ENCODE measurements at regions not wholly inside any gene's neighbourhood (a gene's known extent, or its start where the extent isn't known, plus 50 kb on each side); places are given as distances from the start of the nearest gene placed in this dataset.
A peak's percentile ranks its signal among the peaks of the same experiment; 100 is the strongest.
"Not testable (repeated sequence)": the region's sequence is repeated elsewhere in the genome, so short reads cannot be mapped to it uniquely, and the experiment has no call there.

DNA sequence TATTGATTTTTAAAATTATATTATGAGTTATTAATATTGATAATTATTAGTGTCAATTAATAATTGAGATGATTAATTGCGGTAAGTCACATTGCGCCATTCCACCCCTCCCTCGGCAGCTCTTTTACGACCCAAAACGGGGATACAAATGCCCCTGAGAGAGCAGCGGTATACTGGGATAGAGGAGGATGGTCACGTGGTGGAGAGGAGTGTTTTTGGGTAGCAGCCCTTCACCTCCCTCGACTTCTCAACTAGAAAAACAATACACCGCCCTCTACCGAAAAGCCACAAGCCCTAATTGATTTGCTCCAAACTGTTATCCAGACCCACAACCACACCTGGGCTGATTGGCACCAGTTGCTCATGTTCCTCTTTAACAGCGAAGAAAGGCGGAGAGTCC lies 71.0 kb downstream of the DAPL1 start:
- DNase-seq (ENCODE audit: low read depth): not testable (repeated sequence)

DNA sequence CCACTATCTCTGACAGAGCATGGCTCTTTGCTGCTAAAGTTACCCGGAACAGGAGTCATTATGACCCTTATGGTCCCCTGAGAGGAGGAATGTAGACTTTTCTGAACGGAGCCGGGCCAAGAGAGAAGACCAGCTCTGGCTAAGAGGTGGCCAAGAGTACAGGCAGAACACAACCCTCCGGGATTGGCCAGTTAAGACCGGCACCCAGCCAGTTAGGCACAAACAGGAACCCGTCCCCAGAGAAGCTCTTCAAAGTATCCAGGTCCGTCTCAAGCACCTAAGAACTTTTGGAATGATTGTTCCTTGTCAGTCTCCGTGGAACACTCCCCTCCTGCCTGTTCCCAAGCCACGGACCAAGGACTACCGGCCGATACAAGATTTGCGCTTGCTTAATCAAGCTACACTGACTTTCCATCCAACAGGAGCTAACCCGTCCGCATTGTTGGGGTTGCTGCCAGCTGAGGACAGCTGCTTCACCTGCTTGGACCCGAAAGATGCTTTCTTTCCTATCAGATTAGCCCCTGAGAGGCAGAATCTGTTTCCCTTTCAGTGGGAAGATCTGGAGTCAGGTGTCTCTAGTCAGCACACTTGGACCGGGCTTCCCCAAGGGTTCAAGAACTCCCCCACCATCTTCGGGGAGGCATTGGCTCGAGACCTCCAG lies 72.5 kb downstream of the DAPL1 start:
- not testable (repeated sequence) for DNase-seq (ENCODE audit: low read depth)

DNA sequence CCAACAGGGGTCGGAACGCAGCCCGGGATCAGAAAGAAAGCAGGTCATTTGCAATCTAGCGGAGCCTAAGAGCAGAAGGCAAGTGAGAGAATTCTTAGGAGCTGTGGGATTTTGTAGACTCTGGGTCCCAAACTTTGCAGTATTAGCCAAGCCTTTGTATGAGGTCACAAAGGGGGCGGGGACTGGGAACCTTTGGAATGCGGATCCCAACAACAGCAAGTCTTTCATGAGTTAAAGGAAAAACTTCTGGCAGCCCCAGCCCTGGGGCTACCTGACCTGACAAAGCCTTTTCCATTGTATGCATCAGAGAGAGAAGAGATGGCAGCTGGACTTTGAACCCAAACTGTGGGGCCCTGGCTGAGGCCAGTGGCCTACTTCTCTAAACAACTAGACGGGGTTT lies 73.3 kb downstream of the DAPL1 start:
- peak; percentile 8 for DNase-seq (ENCODE audit: low read depth)

GRCh38 chr2:158869122-158869521 lies 74.0 kb downstream of the DAPL1 start:
- DNase-seq (ENCODE audit: low read depth): not testable (repeated sequence)

GRCh38 chr2:158869609-158870008 lies 74.5 kb downstream of the DAPL1 start:
- not testable (repeated sequence) for DNase-seq (ENCODE audit: low read depth)

DNA sequence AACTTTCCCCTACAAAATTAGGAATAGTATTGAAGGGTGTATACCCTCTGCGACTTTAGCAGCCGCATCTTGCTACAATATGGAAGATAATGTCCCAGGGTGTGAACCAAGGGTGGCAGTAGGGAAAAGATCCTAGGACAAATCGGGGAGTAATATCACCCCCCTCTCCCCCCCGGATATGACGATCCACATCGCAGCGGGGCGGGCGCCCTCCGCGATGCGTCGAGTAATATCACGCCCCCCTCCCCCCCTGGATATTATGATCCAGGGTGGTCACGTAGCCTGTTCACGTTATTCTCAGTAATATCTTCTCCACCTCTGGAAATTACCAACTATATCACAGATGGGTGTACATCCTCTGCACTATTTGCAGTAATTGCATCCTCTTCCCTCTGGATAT lies 82.9 kb downstream of the DAPL1 start:
- DNase-seq (ENCODE audit: low read depth): no peak

- DNase-seq (ENCODE audit: low read depth): no peak
Observed at GRCh38 chr2:158879229-158879903, 84.2 kb downstream of the DAPL1 start.

GRCh38 chr2:158882297-158882696 lies 86.1 kb upstream of the TANC1 start:
- DNase-seq (ENCODE audit: low read depth): no peak

DNA sequence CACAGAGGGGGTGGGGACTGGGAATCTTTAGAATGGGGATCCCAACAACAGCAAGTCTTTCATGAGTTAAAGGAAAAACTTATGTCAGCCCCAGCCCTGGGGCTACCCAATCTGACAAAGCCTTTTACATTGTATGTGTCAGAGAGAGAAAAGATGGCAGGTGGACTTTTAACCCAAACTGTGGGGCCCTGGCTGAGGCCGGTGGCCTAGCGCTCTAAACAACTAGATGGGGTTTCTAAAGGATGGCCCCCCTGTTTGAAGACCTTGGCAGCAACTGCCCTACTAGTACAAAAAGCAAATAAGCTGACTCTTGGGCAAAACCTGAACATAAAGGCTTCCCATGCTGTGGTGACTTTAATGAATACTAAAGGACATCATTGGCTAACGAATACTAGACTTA lies 83.9 kb upstream of the TANC1 start:
- DNase-seq (ENCODE audit: low read depth): not testable (repeated sequence)

DNA sequence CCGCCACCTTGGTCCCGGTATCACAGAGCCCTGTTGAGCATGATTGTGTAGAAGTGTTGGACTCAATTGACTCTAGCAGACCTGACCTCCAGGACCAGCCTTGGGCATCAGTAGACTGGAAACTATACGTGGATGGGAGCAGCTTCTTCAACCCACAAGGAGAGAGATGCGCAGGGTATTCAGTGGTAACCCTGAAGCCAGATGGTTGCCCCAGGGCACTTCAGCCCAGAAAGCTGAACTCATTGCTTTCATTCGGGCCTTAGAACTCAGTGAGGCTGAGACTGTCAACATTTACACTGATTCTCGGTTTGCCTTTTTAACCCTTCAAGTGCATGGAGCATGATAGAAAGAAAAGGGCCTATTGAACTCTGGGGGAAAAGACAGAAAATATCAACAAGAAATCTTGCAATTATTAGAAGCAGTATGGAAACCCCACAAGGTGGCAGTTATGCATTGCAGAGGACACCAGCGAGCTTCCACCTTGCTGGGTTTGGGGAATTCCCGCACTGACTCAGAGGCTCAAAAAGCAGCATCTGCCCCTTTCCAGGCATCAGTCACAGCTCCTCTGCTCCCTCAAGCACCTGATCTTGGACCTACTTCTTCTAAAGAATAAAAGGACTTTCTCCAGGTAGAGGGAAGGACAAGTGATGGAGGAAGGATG lies 83.3 kb upstream of the TANC1 start:
- DNase-seq (ENCODE audit: low read depth): not testable (repeated sequence)

DNA sequence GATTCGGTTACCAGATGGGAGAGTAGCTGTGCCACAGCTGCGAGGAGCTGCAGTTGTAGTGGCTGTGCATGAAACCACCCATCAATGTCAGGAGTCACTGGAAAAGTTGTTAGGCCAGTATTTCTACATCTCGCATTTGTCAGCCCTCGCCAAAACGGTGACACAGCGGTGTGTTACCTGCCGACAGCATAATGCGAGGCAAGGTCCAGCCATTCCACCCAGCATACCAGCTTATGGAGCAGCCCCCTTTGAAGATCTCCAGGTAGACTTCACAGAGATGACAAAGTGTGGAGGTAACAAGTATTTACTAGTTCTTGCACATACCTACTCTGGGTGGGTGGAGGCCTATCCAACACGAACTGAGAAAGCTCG lies 82.8 kb upstream of the TANC1 start:
- DNase-seq (ENCODE audit: low read depth): not testable (repeated sequence)

DNA sequence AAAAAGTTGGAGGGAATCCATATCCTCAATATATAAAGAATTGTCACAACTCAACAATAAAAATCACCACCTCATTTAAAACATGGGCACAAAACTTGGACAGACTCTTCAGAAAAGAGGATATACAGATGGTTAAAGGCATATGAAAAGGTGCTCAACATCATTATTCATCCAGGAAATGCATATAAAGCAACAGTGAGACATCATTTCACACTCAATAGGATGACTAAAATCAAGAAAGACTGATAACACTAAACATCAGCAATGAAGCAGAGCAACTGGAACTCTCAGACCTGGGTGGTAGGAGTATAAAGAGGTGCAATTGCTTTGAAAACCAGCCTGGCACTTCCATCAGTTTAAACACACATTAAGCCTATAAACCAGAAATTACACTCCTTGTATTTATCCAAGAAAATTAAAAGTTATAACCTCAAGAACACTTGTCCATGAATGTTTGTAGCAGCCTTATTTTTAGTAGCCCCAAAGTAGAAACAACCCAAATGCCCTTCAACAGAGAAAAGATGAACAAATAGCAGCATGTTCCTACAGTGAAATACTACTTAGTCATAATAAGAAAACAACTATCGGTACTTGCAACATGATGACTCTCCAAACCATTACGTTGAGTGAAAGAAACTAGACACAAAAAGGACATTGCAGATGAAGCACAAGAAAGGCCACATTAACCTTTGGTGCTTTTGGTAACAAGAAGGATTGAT lies 79.1 kb upstream of the TANC1 start:
- DNase-seq (ENCODE audit: low read depth): no peak

DNA sequence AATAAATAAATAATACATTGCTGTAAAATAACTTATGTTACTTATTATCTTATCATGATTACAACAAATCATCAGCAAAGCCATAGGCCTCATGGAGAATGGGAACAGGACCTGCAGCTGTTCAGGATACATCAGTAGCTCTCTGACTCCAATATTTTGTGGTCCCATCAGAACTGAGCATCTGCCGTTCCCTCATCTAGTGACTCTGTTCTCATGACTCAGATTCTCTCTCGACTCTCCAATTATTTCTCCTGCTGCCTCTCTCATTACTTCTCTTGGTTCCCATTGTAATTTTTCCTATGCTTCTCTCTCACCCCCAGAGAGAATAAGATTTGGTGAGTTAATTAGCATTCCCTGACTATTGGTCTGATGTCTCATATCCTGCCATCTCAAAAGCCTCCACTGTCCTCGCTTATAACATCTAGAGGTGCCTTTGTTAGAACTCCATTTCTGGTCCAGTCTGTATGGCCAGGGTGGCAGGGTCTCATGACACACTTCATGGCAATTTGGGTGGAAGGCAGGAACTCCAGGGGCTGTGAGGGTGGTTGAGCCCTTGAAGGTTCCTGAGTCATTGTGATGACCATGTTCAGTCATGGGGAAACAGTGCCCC lies 78.0 kb upstream of the TANC1 start:
- peak; percentile 62 for DNase-seq (ENCODE audit: low read depth)

DNA sequence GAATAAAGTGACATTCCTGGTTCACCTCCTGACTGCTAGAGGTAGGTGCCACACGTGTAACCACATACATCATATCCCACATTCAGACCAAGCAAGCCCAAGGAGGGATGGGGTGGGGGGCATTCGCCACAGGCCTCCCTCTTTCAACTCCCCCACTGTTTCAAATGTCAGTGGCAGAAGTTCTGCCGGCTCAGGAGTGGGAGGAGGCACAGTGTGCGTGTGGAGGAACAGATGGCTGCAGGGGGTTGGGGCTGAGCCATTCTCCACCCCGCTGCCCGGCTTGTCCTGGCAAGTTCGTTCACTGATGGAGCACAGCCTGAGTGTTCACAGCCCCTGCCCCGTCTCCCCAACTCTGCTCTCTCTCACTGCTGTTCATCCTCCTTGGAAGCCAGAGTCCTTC lies 75.4 kb upstream of the TANC1 start:
- DNase-seq (ENCODE audit: low read depth): peak; percentile 63

- DNase-seq (ENCODE audit: low read depth): no peak
Observed at GRCh38 chr2:158893474-158893873, 75.0 kb upstream of the TANC1 start.

GRCh38 chr2:158894078-158894477 lies 74.4 kb upstream of the TANC1 start:
- peak; percentile 58 for DNase-seq (ENCODE audit: low read depth)

GRCh38 chr2:158894572-158894971 lies 73.9 kb upstream of the TANC1 start:
- no peak for DNase-seq (ENCODE audit: low read depth)

GRCh38 chr2:158900345-158900744 lies 68.1 kb upstream of the TANC1 start:
- DNase-seq (ENCODE audit: low read depth): no peak

- no peak for DNase-seq (ENCODE audit: low read depth)
Observed at GRCh38 chr2:158902005-158902398, 66.4 kb upstream of the TANC1 start.

DNA sequence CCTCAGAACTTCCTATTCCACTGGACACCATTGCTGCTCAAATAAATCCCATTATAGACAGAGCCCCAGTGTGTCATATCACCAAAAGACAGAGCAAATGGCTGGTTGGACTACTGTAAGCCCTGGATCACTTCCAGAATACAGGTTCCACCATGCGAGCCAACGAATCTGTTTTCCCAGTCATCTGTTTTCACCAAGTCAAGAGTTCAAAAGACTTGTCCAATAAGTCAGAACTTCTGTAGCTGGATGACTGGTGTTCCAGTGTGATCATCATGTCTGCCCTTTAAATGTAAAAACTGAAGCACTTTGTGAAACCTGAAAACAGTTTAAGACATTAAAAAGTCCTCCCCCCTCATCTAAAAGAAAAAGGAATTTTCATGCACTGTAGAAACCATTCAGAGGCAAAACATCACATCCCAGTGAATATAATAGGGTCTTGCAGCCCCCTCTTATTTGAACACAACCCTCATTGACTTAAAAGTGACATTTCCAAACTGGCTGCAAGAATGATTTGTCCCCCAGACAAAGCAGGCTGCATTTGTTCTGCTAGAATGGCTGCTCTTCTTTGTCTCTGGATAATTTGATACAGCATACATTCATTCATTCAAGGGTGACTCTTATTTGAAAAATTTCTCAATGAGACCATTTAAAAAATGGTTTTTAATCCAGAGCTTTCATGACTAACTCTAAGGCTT lies 64.6 kb upstream of the TANC1 start:
- DNase-seq (ENCODE audit: low read depth): no peak

DNA sequence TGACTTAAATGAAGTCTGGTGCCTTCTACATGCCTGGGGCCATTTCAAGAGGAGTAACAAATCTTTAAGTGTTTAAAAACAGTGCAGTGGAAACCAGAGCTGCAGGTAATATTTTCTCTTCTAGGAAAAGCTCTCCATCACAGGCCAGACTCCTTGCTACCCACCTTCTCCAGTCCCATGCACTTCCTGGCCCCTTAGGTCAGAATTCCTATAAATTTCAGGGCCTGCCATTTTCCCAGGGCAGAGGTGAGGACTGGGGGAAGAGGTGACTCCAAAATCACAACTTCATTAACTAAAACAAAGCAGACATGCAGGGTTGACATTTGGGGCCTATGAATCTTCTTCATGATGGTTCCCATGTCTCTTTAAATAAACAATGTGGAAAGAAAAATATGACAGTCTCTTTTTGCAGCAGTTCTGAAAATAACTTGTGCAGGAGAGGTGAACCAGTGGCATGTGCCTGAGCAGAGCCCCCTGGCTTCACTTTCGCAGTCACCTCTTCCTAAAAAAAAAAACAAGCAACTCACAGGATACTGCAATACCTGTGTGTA lies 63.7 kb upstream of the TANC1 start:
- DNase-seq (ENCODE audit: low read depth): no peak
